Hepatocyte (in vitro differentiated cells): ENCODE measurements at regions not wholly inside any gene's neighbourhood (a gene's known extent, or its start where the extent isn't known, plus 50 kb on each side); places are given as distances from the start of the nearest gene placed in this dataset.

ENCODE experiments used
- DNase-seq: peaks from one replicate; pipeline ENCODE4 v3.0.0-alpha.2; 2016; ENCODE audit warnings: low spot score
- H2AFZ ChIP-seq: fragments of 200-600 bp; sonication (generic); 2 replicates; pipeline ENCODE4 v1.6.0; 2016; ENCODE audit warnings: antibody characterized with exemption, mild to moderate bottlenecking
- H3K27ac ChIP-seq: fragments of 200-600 bp; sonication (generic); 2 replicates; pipeline ENCODE4 v1.5.1; 2016; ENCODE audit warnings: mild to moderate bottlenecking
- H3K27me3 ChIP-seq: fragments of 200-600 bp; sonication (generic); 2 replicates; pipeline ENCODE4 v1.6.1; 2016
- H3K36me3 ChIP-seq: fragments of 200-600 bp; sonication (generic); replicated peaks from 2 replicates; pipeline ENCODE4 v1.5.1; 2016; ENCODE audit warnings: low read depth; ENCODE audit not compliant: insufficient read depth
- H3K4me1 ChIP-seq: fragments of 200-600 bp; sonication (generic); 2 replicates; pipeline ENCODE4 v1.5.1; 2016; ENCODE audit warnings: mild to moderate bottlenecking, moderate library complexity; ENCODE audit not compliant: insufficient read depth
- H3K4me2 ChIP-seq: fragments of 200-600 bp; sonication (generic); 2 replicates; pipeline ENCODE4 v1.6.0; 2016
- H3K4me3 ChIP-seq: fragments of 200-600 bp; sonication (generic); 2 replicates; pipeline ENCODE4 v1.5.1; 2016; ENCODE audit warnings: mild to moderate bottlenecking
- H3K79me2 ChIP-seq: fragments of 200-600 bp; sonication (generic); 2 replicates; pipeline ENCODE4 v1.6.0; 2017; ENCODE audit warnings: mild to moderate bottlenecking
- H3K9me2 ChIP-seq: fragments of 200-600 bp; sonication (generic); replicated peaks from 2 replicates; pipeline ENCODE4 v1.6.0; 2017; ENCODE audit warnings: mild to moderate bottlenecking; ENCODE audit not compliant: insufficient read depth
- H3K9me3 ChIP-seq: fragments of 200-600 bp; sonication (generic); 2 replicates; pipeline ENCODE4 v1.5.1; 2016; ENCODE audit warnings: low read depth, mild to moderate bottlenecking
- H4K20me1 ChIP-seq: fragments of 200-600 bp; sonication (generic); 2 replicates; pipeline ENCODE4 v1.6.0; 2016; ENCODE audit warnings: mild to moderate bottlenecking; ENCODE audit not compliant: insufficient read depth, poor library complexity, severe bottlenecking
- CTCF ChIP-seq: fragments of 200-600 bp; sonication (generic); IDR thresholded peaks from 2 replicates; pipeline ENCODE4 v1.5.1; 2016; ENCODE audit warnings: antibody characterized with exemption, mild to moderate bottlenecking; ENCODE audit not compliant: poor library complexity
- EZH2 ChIP-seq: fragments of 200-600 bp; sonication (generic); IDR thresholded peaks from 2 replicates; pipeline ENCODE4 v1.6.1; 2016; ENCODE audit warnings: antibody characterized with exemption, mild to moderate bottlenecking, borderline replicate concordance
- EZH2phosphoT487 ChIP-seq: fragments of 200-600 bp; sonication (generic); IDR thresholded peaks from one replicate; pipeline ENCODE4 v1.6.1; 2018; ENCODE audit warnings: antibody characterized with exemption, mild to moderate bottlenecking, low read depth, moderate library complexity; ENCODE audit not compliant: unreplicated experiment, severe bottlenecking
- WGBS: methylation state at CpG from one replicate; pipeline ENCODE4 v1.1.6; 2016; ENCODE audit warnings: low lambda C conversion rate; ENCODE audit errors: missing lambda C conversion rate; 5-methylcytosine and 5-hydroxymethylcytosine counted together

- Histone ChIP-seq H3K79me2 (no peaks in the 10 kb centered on the region), H3K27ac (no peak overlapping the region), H3K27me3 (no peaks in the 10 kb centered on the region), H3K4me2 (no peak overlapping the region), H4K20me1 (no peaks in the 10 kb centered on the region), H3K4me1 (no peaks in the 10 kb centered on the region), H3K9me2 (no peaks in the 10 kb centered on the region), H2AFZ (no peak overlapping the region), H3K36me3 (no peaks in the 10 kb centered on the region), H3K4me3 (no peak overlapping the region), H3K9me3 (no peaks in the 10 kb centered on the region)
- DNase-seq, result no peak
- no peak for TF ChIP-seq EZH2phosphoT487
- TF ChIP-seq CTCF, result no peak
- TF ChIP-seq EZH2, result no peak
- WGBS, result 89% methylated on average over 7 of the region's 7 CpGs
Measured at GRCh38 chr20:41748756-41749582, 130.8 kb upstream of the CHD6 start.

GRCh38 chr20:41748051-41748450 lies 129.9 kb upstream of the CHD6 start:
- Histone ChIP-seq H2AFZ (no peak overlapping the region), H3K36me3 (no peaks in the 10 kb centered on the region), H3K9me2 (no peaks in the 10 kb centered on the region), H3K9me3 (no peaks in the 10 kb centered on the region), H3K4me3 (no peak overlapping the region), H3K27ac (no peak overlapping the region), H3K27me3 (no peaks in the 10 kb centered on the region), H3K4me2 (no peak overlapping the region), H3K4me1 (no peaks in the 10 kb centered on the region), H3K79me2 (no peaks in the 10 kb centered on the region), H4K20me1 (no peaks in the 10 kb centered on the region)
- WGBS, result 87% methylated on average over 4 of the region's 4 CpGs
- no peak for DNase-seq
- TF ChIP-seq EZH2 (no peak), CTCF (no peak), EZH2phosphoT487 (no peak)

- Histone ChIP-seq H3K4me2 (no peak overlapping the region), H3K79me2 (no peaks in the 10 kb centered on the region), H3K4me1 (no peaks in the 10 kb centered on the region), H3K9me2 (no peaks in the 10 kb centered on the region), H3K36me3 (no peaks in the 10 kb centered on the region), H4K20me1 (no peaks in the 10 kb centered on the region), H3K4me3 (no peak overlapping the region), H2AFZ (no peak overlapping the region), H3K27ac (no peak overlapping the region), H3K9me3 (no peaks in the 10 kb centered on the region), H3K27me3 (no peaks in the 10 kb centered on the region)
- TF ChIP-seq EZH2 (no peak), EZH2phosphoT487 (no peak), CTCF (no peak)
- no peak for DNase-seq
Measured at GRCh38 chr20:41747226-41747625, 129.0 kb upstream of the CHD6 start.
